Upper lobe of left lung (tissue), 4 donors: ENCODE measurements at regions not wholly inside any gene's neighbourhood (a gene's known extent, or its start where the extent isn't known, plus 50 kb on each side); places are given as distances from the start of the nearest gene placed in this dataset.

Source experiments
- EP300 ChIP-seq, 4 donors: sonication (generic); formaldehyde crosslinking; IDR thresholded peaks; one replicate each; pipeline ENCODE4 v1.5.1; 2017; ENCODE audit warnings: antibody characterized with exemption in 4 of 4, control low read depth in 2 of 4
- POLR2A ChIP-seq, 4 donors: fragments of 450-650 bp; IDR thresholded peaks; one replicate each; pipeline ENCODE4 v1.5.1; 2016 to 2017; ENCODE audit warnings: antibody characterized with exemption in 4 of 4, mild to moderate bottlenecking in 2 of 4
- POLR2AphosphoS5 ChIP-seq, 2 donors: sonication (generic); formaldehyde crosslinking; IDR thresholded peaks; one replicate each; pipeline ENCODE4 v1.5.1; 2017; ENCODE audit warnings: antibody characterized with exemption in 2 of 2
- TF ChIP-seq, protein P1 (sequence below), 6 experiments: fragments of 450-650 bp in 4 of 6; fragments of 200-600 bp in 2 of 6; sonication (generic) in 2 of 6; IDR thresholded peaks; one replicate each; pipeline ENCODE4 v1.5.1; 2016 to 2019; ENCODE audit warnings: antibody characterized with exemption in 6 of 6

- TF ChIP-seq, protein P1, sequence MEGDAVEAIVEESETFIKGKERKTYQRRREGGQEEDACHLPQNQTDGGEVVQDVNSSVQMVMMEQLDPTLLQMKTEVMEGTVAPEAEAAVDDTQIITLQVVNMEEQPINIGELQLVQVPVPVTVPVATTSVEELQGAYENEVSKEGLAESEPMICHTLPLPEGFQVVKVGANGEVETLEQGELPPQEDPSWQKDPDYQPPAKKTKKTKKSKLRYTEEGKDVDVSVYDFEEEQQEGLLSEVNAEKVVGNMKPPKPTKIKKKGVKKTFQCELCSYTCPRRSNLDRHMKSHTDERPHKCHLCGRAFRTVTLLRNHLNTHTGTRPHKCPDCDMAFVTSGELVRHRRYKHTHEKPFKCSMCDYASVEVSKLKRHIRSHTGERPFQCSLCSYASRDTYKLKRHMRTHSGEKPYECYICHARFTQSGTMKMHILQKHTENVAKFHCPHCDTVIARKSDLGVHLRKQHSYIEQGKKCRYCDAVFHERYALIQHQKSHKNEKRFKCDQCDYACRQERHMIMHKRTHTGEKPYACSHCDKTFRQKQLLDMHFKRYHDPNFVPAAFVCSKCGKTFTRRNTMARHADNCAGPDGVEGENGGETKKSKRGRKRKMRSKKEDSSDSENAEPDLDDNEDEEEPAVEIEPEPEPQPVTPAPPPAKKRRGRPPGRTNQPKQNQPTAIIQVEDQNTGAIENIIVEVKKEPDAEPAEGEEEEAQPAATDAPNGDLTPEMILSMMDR (IDR thresholded peaks at IDR 0.05), result no peak
- no peak for TF ChIP-seq POLR2A (IDR thresholded peaks at IDR 0.05)
- no peak for TF ChIP-seq EP300 (IDR thresholded peaks at IDR 0.05)
- TF ChIP-seq POLR2AphosphoS5 (IDR thresholded peaks at IDR 0.05), result no peak
Observed at GRCh38 chr4:138609943-138610350, 367.8 kb upstream of the SLC7A11 start.
